Right ventricle myocardium superior (tissue), 1 donor: ENCODE measurements at regions not wholly inside any gene's neighbourhood (a gene's known extent, or its start where the extent isn't known, plus 50 kb on each side); places are given as distances from the start of the nearest gene placed in this dataset.

ENCODE experiments used
- ATAC-seq: fragments of 200-7000 bp; cut with Tn5 transposase; one replicate; pipeline ENCODE4 v1.9.1; 2020; ENCODE audit warnings: mild to moderate bottlenecking; ENCODE audit not compliant: poor library complexity
- DNase-seq: peaks from one replicate; pipeline ENCODE4 v3.0.0-alpha.2; 2020
- intact Hi-C: fragments of 100-400 bp; cut with DNase I; formaldehyde crosslinking; loops from one replicate; pipeline ENCODE4 v1.11.2; 2022
- donor health status: DM: no; HTN: yes; CAD: no; lungs with severe emphysema.

GRCh38 chr2:163541943-163542342 lies 193.9 kb downstream of the FIGN start:
- intact Hi-C loops = no loop called here
- ATAC-seq (no peak), DNase-seq (no peak)

GRCh38 chr2:163541495-163541894 lies 194.3 kb downstream of the FIGN start:
- no peak for DNase-seq
- intact Hi-C loops = no loop called here
- no peak for ATAC-seq

- ATAC-seq = no peak
- intact Hi-C loops = no loop called here
- DNase-seq = no peak
These were observed 207.1 kb downstream of the FIGN start for GRCh38 chr2:163528640-163529217.

GRCh38 chr2:163527381-163527780 lies 208.4 kb downstream of the FIGN start:
- intact Hi-C loops = no loop called here
- DNase-seq (no peak), ATAC-seq (no peak)

GRCh38 chr2:163518762-163519161 lies 217.0 kb downstream of the FIGN start:
- no peak for ATAC-seq
- intact Hi-C loops = no loop called here
- DNase-seq = no peak

GRCh38 chr2:163515836-163516235 lies 220.0 kb downstream of the FIGN start:
- ATAC-seq (no peak), DNase-seq (no peak)
- intact Hi-C loops = no loop called here

GRCh38 chr2:163505281-163505680 lies 230.5 kb downstream of the FIGN start:
- DNase-seq = no peak
- ATAC-seq = no peak
- intact Hi-C loops = no loop called here

- no peak for DNase-seq
- intact Hi-C loops = no loop called here
- ATAC-seq = peak; percentile 77
These were observed 242.2 kb downstream of the FIGN start for GRCh38 chr2:163493359-163494298.

GRCh38 chr2:163491850-163492249 lies 244.0 kb downstream of the FIGN start:
- intact Hi-C loops = no loop called here
- DNase-seq (no peak), ATAC-seq (no peak)

GRCh38 chr2:163490281-163490680 lies 245.5 kb downstream of the FIGN start:
- ATAC-seq (no peak), DNase-seq (no peak)
- intact Hi-C loops = no loop called here

- ATAC-seq (no peak), DNase-seq (no peak)
- intact Hi-C loops = no loop called here
These were observed 254.3 kb downstream of the FIGN start for GRCh38 chr2:163481515-163481914.

- ATAC-seq (no peak), DNase-seq (no peak)
- intact Hi-C loops = loop anchor here (10.0 kb wide), 1 partner anchor 565 kb away; no protein-coding TSS in a partner anchor
These were observed 256.2 kb downstream of the FIGN start for GRCh38 chr2:163479599-163479998.

GRCh38 chr2:163475815-163476214 lies 260.0 kb downstream of the FIGN start:
- no peak for DNase-seq
- no peak for ATAC-seq
- intact Hi-C loops = loop anchor here (10.0 kb wide), 1 partner anchor 569 kb away; no protein-coding TSS in a partner anchor

- intact Hi-C loops = loop anchor here (10.0 kb wide), 1 partner anchor 570 kb away; no protein-coding TSS in a partner anchor
- ATAC-seq = no peak
- no peak for DNase-seq
These were observed 260.9 kb downstream of the FIGN start for GRCh38 chr2:163474889-163475288.

- intact Hi-C loops = loop anchor here (10.0 kb wide), 1 partner anchor 570 kb away; no protein-coding TSS in a partner anchor
- DNase-seq (no peak), ATAC-seq (no peak)
These were observed 261.5 kb downstream of the FIGN start for GRCh38 chr2:163474319-163474744.

GRCh38 chr2:163471947-163472346 lies 263.9 kb downstream of the FIGN start:
- intact Hi-C loops = loop anchor here (10.0 kb wide), 1 partner anchor 573 kb away; no protein-coding TSS in a partner anchor

GRCh38 chr2:163469561-163469962 lies 266.2 kb downstream of the FIGN start:
- ATAC-seq (no peak), DNase-seq (no peak)
- intact Hi-C loops = loop anchor here (10.0 kb wide), 1 partner anchor 265 kb away; the partner anchor contains the start of gene FIGN

More at GRCh38 chr2:163471947-163472346, 263.9 kb downstream of the FIGN start:
- peak; percentile 62 for ATAC-seq
- no peak for DNase-seq

GRCh38 chr2:163467251-163467630 lies 268.6 kb downstream of the FIGN start:
- ATAC-seq (no peak), DNase-seq (no peak)
- intact Hi-C loops = loop anchor here (10.0 kb wide), 1 partner anchor 268 kb away; the partner anchor contains the start of gene FIGN
